Dendritic cell treated with granulocyte-macrophage colony-stimulating factor and Interleukin-4, amounts not matched to agents 40 ng/mL and 50 ng/mL, for 4 days (primary cell): ENCODE measurements at regions not wholly inside any gene's neighbourhood (a gene's known extent, or its start where the extent isn't known, plus 50 kb on each side); places are given as distances from the start of the nearest gene placed in this dataset.

Experiments used
- H3K27ac Mint-ChIP-seq: one replicate; pipeline ENCODE4 v1.8.0; 2022; ENCODE audit warnings: mild to moderate bottlenecking, mixed read lengths
- H3K27me3 Mint-ChIP-seq: one replicate; pipeline ENCODE4 v1.8.0; 2022; ENCODE audit warnings: mild to moderate bottlenecking, mixed read lengths
- H3K36me3 Mint-ChIP-seq: one replicate; pipeline ENCODE4 v1.8.0; 2022; ENCODE audit warnings: low read depth, mixed read lengths
- H3K4me1 Mint-ChIP-seq: one replicate; pipeline ENCODE4 v1.8.0; 2022; ENCODE audit warnings: low read depth, mixed read lengths
- H3K4me3 Mint-ChIP-seq: one replicate; pipeline ENCODE4 v1.8.0; 2022; ENCODE audit warnings: mild to moderate bottlenecking, moderate library complexity, mixed read lengths
- H3K9me3 Mint-ChIP-seq: one replicate; pipeline ENCODE4 v1.8.0; 2022; ENCODE audit warnings: mixed read lengths
- intact Hi-C: fragments of 100-400 bp; cut with micrococcal nuclease; formaldehyde crosslinking; loops from one replicate; pipeline ENCODE4 v1.15.0; 2022

- no peaks in the 10 kb centered on the region for H3K9me3 Mint-ChIP-seq
- H3K27ac Mint-ChIP-seq = no peak overlapping the region
These were observed 216.0 kb upstream of the KLF4 start for GRCh38 chr9:107705521-107705920.

DNA sequence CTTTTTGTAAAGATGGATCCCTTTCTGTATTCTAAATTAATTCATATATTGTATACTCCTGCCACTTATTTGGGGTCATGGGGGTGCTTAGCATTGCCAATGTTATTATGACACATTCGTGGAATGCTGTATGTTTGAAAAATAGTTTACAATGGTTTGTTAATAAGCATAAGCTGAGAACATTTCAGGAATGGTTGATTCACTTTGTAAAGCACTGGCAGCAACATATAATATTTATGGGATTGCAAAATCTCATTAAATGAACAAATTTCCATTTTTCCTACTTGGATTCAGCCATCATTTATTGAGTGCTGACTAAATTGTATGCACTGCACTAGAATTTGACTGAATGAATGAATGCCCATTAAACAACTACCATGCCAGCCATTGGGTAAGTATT lies 215.2 kb upstream of the KLF4 start:
- Mint-ChIP-seq H3K27me3 (no peaks in the 10 kb centered on the region), H3K4me1 (peaks cover 37% of the 10 kb centered on the region), H3K4me3 (no peak overlapping the region), H3K27ac (no peak overlapping the region), H3K36me3 (no peaks in the 10 kb centered on the region), H3K9me3 (no peaks in the 10 kb centered on the region)
- intact Hi-C loops = no loop called here

More at GRCh38 chr9:107705521-107705920, 216.0 kb upstream of the KLF4 start:
- H3K36me3 Mint-ChIP-seq = no peaks in the 10 kb centered on the region
- H3K4me3 Mint-ChIP-seq = no peak overlapping the region
- H3K4me1 Mint-ChIP-seq = peaks cover 34% of the 10 kb centered on the region
- intact Hi-C loops = no loop called here
- H3K27me3 Mint-ChIP-seq = no peaks in the 10 kb centered on the region

DNA sequence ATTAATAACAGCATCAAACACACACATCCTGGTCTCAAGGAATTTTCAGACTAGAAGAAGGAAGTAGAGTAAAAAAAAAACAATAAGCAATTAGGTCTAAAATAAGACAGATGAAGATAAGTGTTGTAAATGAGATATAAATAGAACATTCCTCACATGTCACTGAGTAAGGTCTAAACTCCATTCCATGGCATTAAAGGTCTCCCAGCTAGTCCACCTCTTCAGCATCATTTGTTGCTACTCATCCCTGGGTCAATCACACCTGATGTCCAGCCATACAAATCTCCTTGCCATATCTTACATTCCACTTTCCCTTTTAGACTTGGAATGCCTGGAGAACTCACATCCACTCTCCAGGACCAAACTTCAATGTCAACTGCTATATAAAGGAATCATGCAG lies 214.1 kb upstream of the KLF4 start:
- H3K9me3 Mint-ChIP-seq = no peaks in the 10 kb centered on the region
- no peaks in the 10 kb centered on the region for H3K36me3 Mint-ChIP-seq
- peaks cover 31% of the 10 kb centered on the region for H3K4me1 Mint-ChIP-seq
- no peak overlapping the region for H3K27ac Mint-ChIP-seq
- H3K4me3 Mint-ChIP-seq = no peak overlapping the region
- intact Hi-C loops = no loop called here
- no peaks in the 10 kb centered on the region for H3K27me3 Mint-ChIP-seq

GRCh38 chr9:107700847-107701246 lies 211.3 kb upstream of the KLF4 start:
- H3K36me3 Mint-ChIP-seq = no peaks in the 10 kb centered on the region
- H3K27ac Mint-ChIP-seq = peak overlapping the region; percentile 31
- intact Hi-C loops = no loop called here
- H3K27me3 Mint-ChIP-seq = no peaks in the 10 kb centered on the region
- peaks cover 42% of the 10 kb centered on the region for H3K4me1 Mint-ChIP-seq
- H3K9me3 Mint-ChIP-seq = no peaks in the 10 kb centered on the region
- peak overlapping the region; percentile 52 for H3K4me3 Mint-ChIP-seq

GRCh38 chr9:107699231-107699630 lies 209.7 kb upstream of the KLF4 start:
- intact Hi-C loops = loop anchor here (10.0 kb wide), 1 partner anchor 46 kb away; no protein-coding TSS in a partner anchor
- Mint-ChIP-seq H3K4me3 (no peak overlapping the region), H3K27ac (no peak overlapping the region), H3K36me3 (no peaks in the 10 kb centered on the region), H3K9me3 (no peaks in the 10 kb centered on the region), H3K4me1 (peaks cover 47% of the 10 kb centered on the region), H3K27me3 (no peaks in the 10 kb centered on the region)

DNA sequence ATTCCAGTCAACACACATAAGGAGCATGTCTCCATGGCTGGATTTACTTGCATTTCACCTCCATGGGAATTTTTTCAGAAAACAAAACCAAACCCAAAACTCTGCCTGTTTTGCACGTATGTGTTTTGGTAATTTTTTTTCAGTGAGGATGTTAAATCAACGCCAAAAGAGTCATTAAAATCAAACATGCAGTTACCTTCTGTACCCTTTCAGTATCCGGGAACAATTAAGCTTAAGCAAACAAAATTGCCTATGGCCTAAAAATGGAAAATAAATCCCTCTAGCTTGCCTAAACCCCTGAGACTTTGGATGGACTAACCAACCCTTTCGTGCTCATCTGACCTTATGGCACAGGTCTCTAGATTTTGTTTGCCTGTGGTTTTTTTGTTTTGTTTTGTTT lies 209.2 kb upstream of the KLF4 start:
- H3K9me3 Mint-ChIP-seq = no peaks in the 10 kb centered on the region
- H3K27me3 Mint-ChIP-seq = no peaks in the 10 kb centered on the region
- H3K36me3 Mint-ChIP-seq = no peaks in the 10 kb centered on the region
- H3K4me3 Mint-ChIP-seq = no peak overlapping the region
- intact Hi-C loops = loop anchor here (10.0 kb wide), 1 partner anchor 46 kb away; no protein-coding TSS in a partner anchor
- peak overlapping the region; percentile 72 for H3K27ac Mint-ChIP-seq
- H3K4me1 Mint-ChIP-seq = peaks cover 47% of the 10 kb centered on the region

DNA sequence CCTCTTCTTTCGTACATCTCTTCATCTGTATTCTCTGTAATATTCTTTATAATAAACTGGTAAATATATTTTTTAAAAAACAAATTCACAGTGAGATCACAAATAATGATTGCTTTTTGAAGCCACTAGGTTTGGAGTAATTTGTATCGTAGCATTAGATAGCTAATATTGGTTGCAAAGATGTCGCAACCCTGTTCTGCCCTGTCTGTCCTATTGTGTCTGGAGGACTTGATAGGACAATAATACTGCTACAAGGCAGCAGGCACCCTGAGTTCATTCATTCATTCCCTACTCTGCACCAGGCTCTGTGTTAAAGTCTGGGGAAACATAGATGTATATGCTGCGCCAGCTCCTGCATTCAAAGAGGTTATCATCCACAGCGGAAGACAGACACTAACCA lies 206.7 kb upstream of the KLF4 start:
- peak overlapping the region; percentile 21 for H3K27ac Mint-ChIP-seq
- no peaks in the 10 kb centered on the region for H3K27me3 Mint-ChIP-seq
- no peaks in the 10 kb centered on the region for H3K36me3 Mint-ChIP-seq
- intact Hi-C loops = loop anchor here (10.0 kb wide), 1 partner anchor 48 kb away; no protein-coding TSS in a partner anchor
- H3K9me3 Mint-ChIP-seq = no peaks in the 10 kb centered on the region
- no peak overlapping the region for H3K4me3 Mint-ChIP-seq
- peaks cover 35% of the 10 kb centered on the region for H3K4me1 Mint-ChIP-seq

GRCh38 chr9:107694390-107694789 lies 204.8 kb upstream of the KLF4 start:
- intact Hi-C loops = loop anchor here (10.0 kb wide), 1 partner anchor 50 kb away; no protein-coding TSS in a partner anchor
- no peaks in the 10 kb centered on the region for H3K27me3 Mint-ChIP-seq
- peaks cover 6% of the 10 kb centered on the region for H3K9me3 Mint-ChIP-seq
- H3K27ac Mint-ChIP-seq = peak overlapping the region; percentile 16
- no peaks in the 10 kb centered on the region for H3K36me3 Mint-ChIP-seq
- peaks cover 30% of the 10 kb centered on the region for H3K4me1 Mint-ChIP-seq
- H3K4me3 Mint-ChIP-seq = no peak overlapping the region

- intact Hi-C loops = loop anchor here (10.0 kb wide), 1 partner anchor 51 kb away; no protein-coding TSS in a partner anchor
- Mint-ChIP-seq H3K36me3 (no peaks in the 10 kb centered on the region), H3K9me3 (peaks cover 11% of the 10 kb centered on the region), H3K27ac (no peak overlapping the region), H3K4me3 (no peak overlapping the region), H3K4me1 (peaks cover 30% of the 10 kb centered on the region), H3K27me3 (no peaks in the 10 kb centered on the region)
These were observed 204.2 kb upstream of the KLF4 start for GRCh38 chr9:107693625-107694326.

GRCh38 chr9:107691664-107692063 lies 202.1 kb upstream of the KLF4 start:
- H3K27ac Mint-ChIP-seq = no peak overlapping the region
- intact Hi-C loops = loop anchor here (10.0 kb wide), 1 partner anchor 53 kb away; no protein-coding TSS in a partner anchor
- peaks cover 14% of the 10 kb centered on the region for H3K4me1 Mint-ChIP-seq
- H3K9me3 Mint-ChIP-seq = peaks cover 11% of the 10 kb centered on the region
- no peak overlapping the region for H3K4me3 Mint-ChIP-seq
- H3K36me3 Mint-ChIP-seq = no peaks in the 10 kb centered on the region
- H3K27me3 Mint-ChIP-seq = no peaks in the 10 kb centered on the region

DNA sequence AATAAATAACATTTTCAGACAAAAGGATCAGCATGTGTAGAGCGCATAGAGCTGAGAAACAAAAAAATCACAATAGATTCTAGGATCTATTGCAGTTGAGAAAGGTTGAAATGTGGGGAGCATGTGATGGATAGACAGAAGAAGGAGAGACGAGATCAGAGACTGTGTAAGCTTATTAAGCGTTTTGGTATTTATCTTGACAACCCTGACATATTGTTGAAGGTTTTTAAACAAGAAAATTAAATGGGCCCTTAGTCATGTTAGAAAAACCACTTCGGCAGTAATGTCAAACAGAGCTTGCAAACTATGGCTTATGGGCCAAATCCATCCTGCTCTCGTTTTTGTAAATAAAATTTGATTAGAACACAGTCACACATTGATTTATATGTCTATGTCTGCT lies 200.5 kb upstream of the KLF4 start:
- Mint-ChIP-seq H3K27me3 (no peaks in the 10 kb centered on the region), H3K9me3 (peaks cover 11% of the 10 kb centered on the region)
- intact Hi-C loops = loop anchor here (10.0 kb wide), 1 partner anchor 55 kb away; no protein-coding TSS in a partner anchor

GRCh38 chr9:107688728-107689127 lies 199.2 kb upstream of the KLF4 start:
- H3K4me3 Mint-ChIP-seq = no peak overlapping the region
- H3K4me1 Mint-ChIP-seq = peaks cover 35% of the 10 kb centered on the region

More for the DNA sequence above, 200.5 kb upstream of the KLF4 start:
- Mint-ChIP-seq H3K4me3 (no peak overlapping the region), H3K36me3 (no peaks in the 10 kb centered on the region), H3K4me1 (peaks cover 27% of the 10 kb centered on the region), H3K27ac (no peak overlapping the region)

GRCh38 chr9:107685901-107686300 lies 196.3 kb upstream of the KLF4 start:
- Mint-ChIP-seq H3K27ac (peak overlapping the region; percentile 91), H3K27me3 (no peaks in the 10 kb centered on the region), H3K9me3 (peaks cover 11% of the 10 kb centered on the region), H3K36me3 (no peaks in the 10 kb centered on the region), H3K4me3 (no peak overlapping the region), H3K4me1 (peaks cover 54% of the 10 kb centered on the region)
- intact Hi-C loops = no loop called here

More at GRCh38 chr9:107688728-107689127, 199.2 kb upstream of the KLF4 start:
- Mint-ChIP-seq H3K9me3 (peaks cover 11% of the 10 kb centered on the region), H3K27me3 (no peaks in the 10 kb centered on the region), H3K27ac (no peak overlapping the region), H3K36me3 (no peaks in the 10 kb centered on the region)
- intact Hi-C loops = no loop called here

- H3K4me1 Mint-ChIP-seq = peaks cover 50% of the 10 kb centered on the region
- intact Hi-C loops = no loop called here
- H3K36me3 Mint-ChIP-seq = no peaks in the 10 kb centered on the region
- no peak overlapping the region for H3K4me3 Mint-ChIP-seq
- no peaks in the 10 kb centered on the region for H3K27me3 Mint-ChIP-seq
- peak overlapping the region; percentile 91 for H3K27ac Mint-ChIP-seq
- peaks cover 11% of the 10 kb centered on the region for H3K9me3 Mint-ChIP-seq
These were observed 195.8 kb upstream of the KLF4 start for GRCh38 chr9:107685376-107685775.
